Activated naive CD8-positive, alpha-beta T cell treated with anti-CD3 and anti-CD28 coated beads for 36 hours (primary cell): ENCODE measurements at regions not wholly inside any gene's neighbourhood (a gene's known extent, or its start where the extent isn't known, plus 50 kb on each side); places are given as distances from the start of the nearest gene placed in this dataset.

Source experiments
- DNase-seq: peaks from one replicate; pipeline ENCODE4 v3.0.0; 2021
- H3K27ac Mint-ChIP-seq: one replicate; pipeline ENCODE4 v1.8.0; 2022; ENCODE audit warnings: mild to moderate bottlenecking, moderate library complexity, mixed read lengths
- H3K27me3 Mint-ChIP-seq: one replicate; pipeline ENCODE4 v1.8.0; 2022; ENCODE audit warnings: mild to moderate bottlenecking, mixed read lengths
- H3K36me3 Mint-ChIP-seq: one replicate; pipeline ENCODE4 v1.8.0; 2021; ENCODE audit warnings: mild to moderate bottlenecking, mixed read lengths
- H3K4me1 Mint-ChIP-seq: one replicate; pipeline ENCODE4 v1.8.0; 2021; ENCODE audit warnings: mixed read lengths
- H3K4me3 Mint-ChIP-seq: one replicate; pipeline ENCODE4 v1.8.0; 2022; ENCODE audit warnings: mild to moderate bottlenecking, moderate library complexity, mixed read lengths
- H3K9me3 Mint-ChIP-seq: one replicate; pipeline ENCODE4 v1.8.0; 2022; ENCODE audit warnings: mixed read lengths

GRCh38 chr9:16170119-16170518 is 617.3 kb downstream of the CCDC171 start:
- Mint-ChIP-seq H3K36me3 (no peaks in the 10 kb centered on the region), H3K4me1 (no peaks in the 10 kb centered on the region), H3K27me3 (no peaks in the 10 kb centered on the region), H3K9me3 (no peaks in the 10 kb centered on the region), H3K4me3 (no peak overlapping the region), H3K27ac (no peak overlapping the region)
- no peak for DNase-seq

GRCh38 chr9:16171911-16172310 is 619.1 kb downstream of the CCDC171 start:
- Mint-ChIP-seq H3K36me3 (no peaks in the 10 kb centered on the region), H3K4me3 (no peak overlapping the region), H3K27me3 (no peaks in the 10 kb centered on the region), H3K27ac (no peak overlapping the region), H3K4me1 (peaks cover 9% of the 10 kb centered on the region), H3K9me3 (no peaks in the 10 kb centered on the region)
- DNase-seq: no peak

- no peaks in the 10 kb centered on the region for H3K9me3 Mint-ChIP-seq
- no peak for DNase-seq
- no peaks in the 10 kb centered on the region for H3K36me3 Mint-ChIP-seq
- H3K4me3 Mint-ChIP-seq: no peak overlapping the region
- H3K4me1 Mint-ChIP-seq: peaks cover 9% of the 10 kb centered on the region
- H3K27me3 Mint-ChIP-seq: no peaks in the 10 kb centered on the region
- no peak overlapping the region for H3K27ac Mint-ChIP-seq
Measured at GRCh38 chr9:16172796-16173195, 620.0 kb downstream of the CCDC171 start.

GRCh38 chr9:16174915-16175314 is 622.1 kb downstream of the CCDC171 start:
- Mint-ChIP-seq H3K27ac (no peak overlapping the region), H3K4me3 (no peak overlapping the region), H3K9me3 (peaks cover 2% of the 10 kb centered on the region), H3K4me1 (peaks cover 22% of the 10 kb centered on the region), H3K27me3 (no peaks in the 10 kb centered on the region), H3K36me3 (peaks cover 2% of the 10 kb centered on the region)
- no peak for DNase-seq

GRCh38 chr9:16175461-16175860 is 622.6 kb downstream of the CCDC171 start:
- Mint-ChIP-seq H3K27me3 (no peaks in the 10 kb centered on the region), H3K4me1 (peaks cover 26% of the 10 kb centered on the region), H3K9me3 (peaks cover 2% of the 10 kb centered on the region), H3K27ac (no peak overlapping the region), H3K4me3 (no peak overlapping the region), H3K36me3 (peaks cover 2% of the 10 kb centered on the region)
- DNase-seq: no peak

GRCh38 chr9:16178294-16178693 is 625.5 kb downstream of the CCDC171 start:
- Mint-ChIP-seq H3K4me3 (no peak overlapping the region), H3K9me3 (peaks cover 7% of the 10 kb centered on the region), H3K4me1 (peaks cover 44% of the 10 kb centered on the region), H3K27me3 (no peaks in the 10 kb centered on the region), H3K27ac (no peak overlapping the region), H3K36me3 (peaks cover 10% of the 10 kb centered on the region)
- DNase-seq: no peak

GRCh38 chr9:16179566-16179965 is 626.7 kb downstream of the CCDC171 start:
- peaks cover 18% of the 10 kb centered on the region for H3K36me3 Mint-ChIP-seq
- peak; percentile 63 for DNase-seq
- H3K9me3 Mint-ChIP-seq: peaks cover 7% of the 10 kb centered on the region
- H3K4me3 Mint-ChIP-seq: no peak overlapping the region
- peak overlapping the region; percentile 89 for H3K27ac Mint-ChIP-seq
- no peaks in the 10 kb centered on the region for H3K27me3 Mint-ChIP-seq
- H3K4me1 Mint-ChIP-seq: peaks cover 56% of the 10 kb centered on the region

GRCh38 chr9:16180091-16180490 is 627.2 kb downstream of the CCDC171 start:
- no peaks in the 10 kb centered on the region for H3K27me3 Mint-ChIP-seq
- peak overlapping the region; percentile 89 for H3K27ac Mint-ChIP-seq
- peaks cover 7% of the 10 kb centered on the region for H3K9me3 Mint-ChIP-seq
- peaks cover 58% of the 10 kb centered on the region for H3K4me1 Mint-ChIP-seq
- H3K4me3 Mint-ChIP-seq: no peak overlapping the region
- DNase-seq: no peak
- H3K36me3 Mint-ChIP-seq: peaks cover 18% of the 10 kb centered on the region

GRCh38 chr9:16180546-16180945 is 627.7 kb downstream of the CCDC171 start:
- H3K4me3 Mint-ChIP-seq: no peak overlapping the region
- no peak for DNase-seq
- peak overlapping the region; percentile 77 for H3K27ac Mint-ChIP-seq
- peaks cover 56% of the 10 kb centered on the region for H3K4me1 Mint-ChIP-seq
- peaks cover 7% of the 10 kb centered on the region for H3K9me3 Mint-ChIP-seq
- H3K36me3 Mint-ChIP-seq: peaks cover 18% of the 10 kb centered on the region
- no peaks in the 10 kb centered on the region for H3K27me3 Mint-ChIP-seq

- H3K27ac Mint-ChIP-seq: peak overlapping the region; percentile 26
- H3K4me3 Mint-ChIP-seq: no peak overlapping the region
- peaks cover 7% of the 10 kb centered on the region for H3K9me3 Mint-ChIP-seq
- peaks cover 18% of the 10 kb centered on the region for H3K36me3 Mint-ChIP-seq
- no peak for DNase-seq
- no peaks in the 10 kb centered on the region for H3K27me3 Mint-ChIP-seq
- H3K4me1 Mint-ChIP-seq: peaks cover 51% of the 10 kb centered on the region
Measured at GRCh38 chr9:16181539-16181938, 628.7 kb downstream of the CCDC171 start.

- Mint-ChIP-seq H3K36me3 (peaks cover 18% of the 10 kb centered on the region), H3K27me3 (no peaks in the 10 kb centered on the region), H3K4me3 (no peak overlapping the region), H3K9me3 (peaks cover 7% of the 10 kb centered on the region), H3K4me1 (peaks cover 50% of the 10 kb centered on the region), H3K27ac (peak overlapping the region; percentile 71)
- DNase-seq: no peak
Measured at GRCh38 chr9:16182784-16183183, 629.9 kb downstream of the CCDC171 start.

GRCh38 chr9:16184964-16185646 is 632.3 kb downstream of the CCDC171 start:
- Mint-ChIP-seq H3K4me3 (no peak overlapping the region), H3K27me3 (no peaks in the 10 kb centered on the region), H3K27ac (peak overlapping the region; percentile 71), H3K36me3 (peaks cover 15% of the 10 kb centered on the region), H3K4me1 (peaks cover 35% of the 10 kb centered on the region), H3K9me3 (peaks cover 15% of the 10 kb centered on the region)
- DNase-seq: no peak

- H3K9me3 Mint-ChIP-seq: peaks cover 11% of the 10 kb centered on the region
- H3K27ac Mint-ChIP-seq: no peak overlapping the region
- peaks cover 5% of the 10 kb centered on the region for H3K4me1 Mint-ChIP-seq
- DNase-seq: no peak
- H3K36me3 Mint-ChIP-seq: no peaks in the 10 kb centered on the region
- no peaks in the 10 kb centered on the region for H3K27me3 Mint-ChIP-seq
- H3K4me3 Mint-ChIP-seq: no peak overlapping the region
Measured at GRCh38 chr9:16191191-16191590, 638.3 kb downstream of the CCDC171 start.

GRCh38 chr9:16191691-16192402 is 639.0 kb downstream of the CCDC171 start:
- H3K4me3 Mint-ChIP-seq: peak overlapping the region; percentile 1

GRCh38 chr9:16192403-16193017 is 639.7 kb downstream of the CCDC171 start:
- H3K4me3 Mint-ChIP-seq: no peak overlapping the region
- peaks cover 5% of the 10 kb centered on the region for H3K4me1 Mint-ChIP-seq
- no peak for DNase-seq
- H3K27ac Mint-ChIP-seq: no peak overlapping the region
- no peaks in the 10 kb centered on the region for H3K36me3 Mint-ChIP-seq
- H3K27me3 Mint-ChIP-seq: no peaks in the 10 kb centered on the region
- H3K9me3 Mint-ChIP-seq: peaks cover 11% of the 10 kb centered on the region

More at GRCh38 chr9:16191691-16192402, 639.0 kb downstream of the CCDC171 start:
- H3K4me1 Mint-ChIP-seq: peaks cover 5% of the 10 kb centered on the region
- DNase-seq: peak; percentile 66
- no peaks in the 10 kb centered on the region for H3K27me3 Mint-ChIP-seq
- H3K36me3 Mint-ChIP-seq: no peaks in the 10 kb centered on the region
- H3K9me3 Mint-ChIP-seq: peaks cover 11% of the 10 kb centered on the region
- H3K27ac Mint-ChIP-seq: no peak overlapping the region
